BLaER1 (cell line): ENCODE measurements at regions not wholly inside any gene's neighbourhood (a gene's known extent, or its start where the extent isn't known, plus 50 kb on each side); places are given as distances from the start of the nearest gene placed in this dataset.

Experiments
- H3K27ac ChIP-seq: shearing (Covaris generic); formaldehyde crosslinking; 2 replicates; pipeline ENCODE4 v1.8.1; 2022
- H3K27me3 ChIP-seq: shearing (Covaris generic); formaldehyde crosslinking; 2 replicates; pipeline ENCODE4 v1.8.1; 2022
- H3K36me3 ChIP-seq: shearing (Covaris generic); formaldehyde crosslinking; 2 replicates; pipeline ENCODE4 v1.8.1; 2022
- H3K4me1 ChIP-seq: shearing (Covaris generic); formaldehyde crosslinking; 2 replicates; pipeline ENCODE4 v1.8.1; 2022
- H3K4me2 ChIP-seq: shearing (Covaris generic); formaldehyde crosslinking; 2 replicates; pipeline ENCODE4 v1.8.1; 2022
- H3K4me3 ChIP-seq: shearing (Covaris generic); formaldehyde crosslinking; 2 replicates; pipeline ENCODE4 v1.8.1; 2022
- H3K9ac ChIP-seq: shearing (Covaris generic); formaldehyde crosslinking; 2 replicates; pipeline ENCODE4 v1.8.1; 2022
- H3K9me3 ChIP-seq: shearing (Covaris generic); formaldehyde crosslinking; 2 replicates; pipeline ENCODE4 v1.8.1; 2022
- H4K20me1 ChIP-seq: shearing (Covaris generic); formaldehyde crosslinking; 2 replicates; pipeline ENCODE4 v1.8.1; 2022
- Cebpa-rat ChIP-seq: shearing (Covaris generic); IDR thresholded peaks from 2 replicates; pipeline ENCODE4 v1.8.1; 2022

DNA sequence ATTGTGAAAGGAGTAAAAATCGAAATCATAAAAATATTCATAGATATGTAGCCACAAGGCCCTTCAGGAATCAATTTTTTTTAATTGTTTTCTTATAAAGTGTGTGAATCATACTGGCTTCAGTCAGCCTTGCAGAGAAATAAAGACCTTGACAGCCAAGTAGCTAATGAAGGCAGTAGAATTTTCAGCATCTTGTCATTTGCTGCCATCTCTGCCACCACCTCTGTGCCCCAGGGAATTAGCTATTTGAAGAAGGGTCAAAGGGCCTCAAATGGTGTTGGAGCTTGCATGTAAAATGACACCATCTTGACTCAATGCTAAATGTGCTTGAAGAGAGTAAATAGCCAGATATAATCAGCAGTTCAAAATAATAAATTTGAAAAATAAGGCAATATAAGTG lies 359.4 kb upstream of the DCN start:
- no peak overlapping the region for H3K4me3 ChIP-seq
- H3K36me3 ChIP-seq = no peaks in the 10 kb centered on the region
- no peak for TF ChIP-seq Cebpa-rat
- H3K9ac ChIP-seq = no peak overlapping the region
- H3K4me2 ChIP-seq = no peak overlapping the region
- no peaks in the 10 kb centered on the region for H3K4me1 ChIP-seq
- H3K27me3 ChIP-seq = no peaks in the 10 kb centered on the region
- H4K20me1 ChIP-seq = no peaks in the 10 kb centered on the region
- no peak overlapping the region for H3K27ac ChIP-seq
- peaks cover 3% of the 10 kb centered on the region; the same call in 1 of the 2 replicates for H3K9me3 ChIP-seq

DNA sequence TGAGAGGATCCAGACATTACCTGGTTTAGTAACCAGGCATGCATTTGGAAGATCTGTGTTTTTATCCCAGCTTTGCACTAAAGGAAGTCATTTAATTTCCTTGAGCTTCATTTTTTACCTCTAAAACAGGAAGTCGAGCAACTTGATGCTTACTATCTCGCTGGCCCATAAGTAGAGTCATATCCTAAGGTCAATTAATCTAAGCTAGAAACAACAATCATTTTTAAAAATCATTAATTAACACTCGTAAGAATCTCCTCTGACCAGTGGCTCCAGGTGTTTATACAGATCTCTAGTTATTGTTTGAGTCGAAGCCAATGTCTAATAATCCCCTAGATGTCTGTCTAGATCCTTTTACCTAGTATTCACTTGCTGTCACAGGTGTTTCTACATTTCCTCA lies 355.8 kb upstream of the DCN start:
- Histone ChIP-seq H3K27ac (no peak overlapping the region), H3K4me1 (no peaks in the 10 kb centered on the region), H3K27me3 (no peaks in the 10 kb centered on the region), H4K20me1 (no peaks in the 10 kb centered on the region), H3K9me3 (peaks cover 8% of the 10 kb centered on the region), H3K4me3 (no peak overlapping the region), H3K9ac (no peak overlapping the region), H3K36me3 (no peaks in the 10 kb centered on the region), H3K4me2 (no peak overlapping the region)
- no peak for TF ChIP-seq Cebpa-rat

DNA sequence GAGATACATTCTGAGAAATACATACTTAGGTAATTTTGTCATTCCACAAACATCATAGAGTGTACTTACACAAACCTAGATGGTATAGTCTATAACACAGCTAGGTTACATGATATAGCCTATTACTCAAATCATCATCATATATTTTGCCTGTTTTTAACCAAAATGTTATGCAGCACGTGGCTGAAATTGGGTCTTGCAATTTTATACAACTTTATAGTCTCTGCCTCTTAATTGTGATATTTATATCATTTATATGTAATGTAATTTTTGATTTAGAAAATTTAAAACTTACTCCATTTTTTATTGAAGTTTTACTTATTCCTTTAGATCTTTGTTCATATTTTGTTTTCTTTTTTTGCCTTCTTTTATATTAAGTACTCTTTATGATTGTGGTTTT lies 350.7 kb upstream of the DCN start:
- Histone ChIP-seq H3K27me3 (no peaks in the 10 kb centered on the region), H4K20me1 (no peaks in the 10 kb centered on the region), H3K4me3 (no peak overlapping the region), H3K9ac (no peak overlapping the region), H3K4me1 (no peaks in the 10 kb centered on the region), H3K36me3 (no peaks in the 10 kb centered on the region), H3K27ac (no peak overlapping the region), H3K9me3 (peaks cover 14% of the 10 kb centered on the region), H3K4me2 (no peak overlapping the region)
- TF ChIP-seq Cebpa-rat = no peak

DNA sequence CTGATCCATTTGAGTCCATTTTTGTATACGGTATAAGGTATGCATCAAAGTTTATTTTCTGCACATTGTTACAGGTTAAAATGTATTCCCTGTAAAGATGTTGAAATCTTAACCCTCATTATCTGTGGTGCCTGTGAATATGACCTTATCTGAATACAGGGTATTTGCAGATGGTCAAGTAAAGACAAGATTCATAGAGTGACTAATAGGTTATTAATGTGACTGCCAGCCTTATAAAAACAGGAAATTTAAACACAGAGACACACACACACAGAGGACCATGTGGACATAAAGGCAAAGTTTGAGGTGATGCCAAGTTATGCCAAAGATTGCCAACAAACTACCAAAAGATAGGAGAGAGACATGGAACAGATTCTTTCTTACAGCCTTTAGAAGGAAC lies 347.2 kb upstream of the DCN start:
- H3K27ac ChIP-seq = no peak overlapping the region
- no peak overlapping the region for H3K9ac ChIP-seq
- peaks cover 14% of the 10 kb centered on the region for H3K9me3 ChIP-seq
- no peaks in the 10 kb centered on the region for H3K36me3 ChIP-seq
- TF ChIP-seq Cebpa-rat = no peak
- H3K4me1 ChIP-seq = no peaks in the 10 kb centered on the region
- H4K20me1 ChIP-seq = no peaks in the 10 kb centered on the region
- H3K4me2 ChIP-seq = no peak overlapping the region
- H3K27me3 ChIP-seq = no peaks in the 10 kb centered on the region
- H3K4me3 ChIP-seq = no peak overlapping the region

DNA sequence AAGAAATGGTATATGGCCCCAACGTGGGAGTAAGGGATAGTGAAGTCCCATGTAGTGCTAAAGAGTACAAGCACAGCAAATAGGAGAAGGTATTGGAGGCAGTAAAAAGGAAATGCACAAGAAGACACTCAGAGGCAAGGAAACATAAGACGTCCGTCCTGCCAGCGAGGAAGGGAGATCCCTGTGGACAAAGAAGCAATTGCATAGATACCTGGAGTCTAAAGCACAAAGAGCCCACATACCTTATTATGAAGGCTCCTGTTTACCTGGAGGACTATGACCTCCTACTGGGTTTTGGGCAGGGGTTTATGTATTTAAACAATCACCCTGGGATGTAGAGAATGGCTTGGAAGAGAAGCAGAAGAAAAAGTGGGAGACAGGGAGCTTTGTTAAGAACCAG lies 341.2 kb upstream of the DCN start:
- TF ChIP-seq Cebpa-rat = no peak
- no peaks in the 10 kb centered on the region for H3K9me3 ChIP-seq
- H3K4me1 ChIP-seq = no peaks in the 10 kb centered on the region
- no peaks in the 10 kb centered on the region for H3K36me3 ChIP-seq
- H3K27me3 ChIP-seq = no peaks in the 10 kb centered on the region
- no peaks in the 10 kb centered on the region for H4K20me1 ChIP-seq
- no peak overlapping the region for H3K4me3 ChIP-seq
- H3K4me2 ChIP-seq = no peak overlapping the region
- H3K27ac ChIP-seq = no peak overlapping the region
- H3K9ac ChIP-seq = no peak overlapping the region

DNA sequence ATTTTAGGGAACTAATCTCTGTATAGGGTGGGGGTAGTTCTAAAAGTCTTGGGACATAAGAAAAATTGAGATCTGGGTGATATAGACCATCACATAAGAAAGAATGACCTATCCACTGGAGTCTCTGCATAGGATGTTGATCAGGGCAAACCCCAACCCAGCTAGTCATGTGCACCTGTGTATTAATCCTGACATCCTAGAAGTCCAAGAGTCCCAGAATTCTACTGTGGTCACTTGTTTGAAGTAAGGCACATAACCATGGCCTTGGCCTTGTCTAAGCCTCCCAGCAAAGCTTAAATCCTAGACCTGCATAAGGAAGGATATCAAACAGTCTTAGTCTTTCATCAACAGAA lies 334.1 kb upstream of the DCN start:
- Histone ChIP-seq H3K4me2 (no peak overlapping the region), H3K36me3 (no peaks in the 10 kb centered on the region), H3K4me3 (no peak overlapping the region), H3K9ac (no peak overlapping the region), H3K9me3 (no peaks in the 10 kb centered on the region), H3K27ac (no peak overlapping the region), H4K20me1 (no peaks in the 10 kb centered on the region), H3K4me1 (no peaks in the 10 kb centered on the region), H3K27me3 (no peaks in the 10 kb centered on the region; the same call in 1 of the 2 replicates)
- TF ChIP-seq Cebpa-rat = no peak

DNA sequence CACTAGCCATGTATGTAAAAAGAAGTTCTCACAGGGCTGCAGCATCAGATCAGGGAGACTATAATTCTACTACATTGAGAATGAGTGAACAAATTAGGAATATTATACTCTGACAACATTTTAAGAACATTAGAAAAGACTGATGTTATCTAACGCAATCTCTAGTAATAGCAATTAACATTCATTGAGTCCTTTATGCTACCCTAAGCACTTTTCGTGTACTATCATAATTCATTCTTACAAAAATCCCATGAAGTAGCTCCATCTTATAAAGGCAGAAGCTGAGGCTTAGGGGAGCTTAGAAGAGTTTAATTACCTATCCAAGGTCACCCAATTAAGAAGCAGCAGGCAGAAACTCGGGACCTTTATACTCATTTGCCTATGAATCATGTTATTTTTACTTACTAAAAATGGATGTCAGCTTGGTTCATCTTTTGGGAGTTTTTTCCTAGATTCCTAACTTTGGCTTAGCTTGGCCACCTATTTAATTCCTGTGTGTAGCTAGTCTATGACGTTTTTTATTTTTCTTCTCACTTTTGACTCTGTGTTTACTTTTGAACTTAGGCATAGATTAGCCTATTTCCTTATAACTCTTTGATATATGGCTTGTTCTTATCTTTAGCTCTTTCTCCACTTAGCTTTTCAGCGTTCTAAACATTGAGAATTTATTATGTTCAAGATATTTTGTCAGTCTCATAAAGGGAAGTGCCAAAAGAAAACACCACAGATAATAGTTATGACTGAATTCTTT lies 333.5 kb upstream of the DCN start:
- Histone ChIP-seq H3K4me2 (no peak overlapping the region), H3K9ac (no peak overlapping the region)
- no peak for TF ChIP-seq Cebpa-rat

DNA sequence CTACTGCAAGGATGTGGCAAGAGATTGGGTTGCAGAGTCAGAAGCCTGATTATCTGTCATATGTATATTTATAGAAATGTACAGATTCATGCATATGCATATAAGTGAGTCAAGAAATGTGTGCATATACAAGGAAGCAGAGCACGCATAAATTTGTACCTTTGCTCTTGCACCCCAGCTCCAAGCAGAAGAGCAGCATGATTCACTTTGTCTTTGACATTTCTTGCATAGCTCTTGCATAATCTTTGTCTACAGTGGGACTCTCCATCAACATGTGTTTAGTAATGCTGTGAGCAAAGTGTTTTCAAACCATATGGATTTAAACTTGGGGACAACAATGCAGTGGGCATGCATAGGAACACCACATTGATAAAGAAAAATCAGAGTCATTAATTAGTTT lies 330.7 kb upstream of the DCN start:
- H3K4me1 ChIP-seq = no peaks in the 10 kb centered on the region
- H3K9me3 ChIP-seq = no peaks in the 10 kb centered on the region
- no peaks in the 10 kb centered on the region; the same call in 1 of the 2 replicates for H3K27me3 ChIP-seq
- no peaks in the 10 kb centered on the region for H4K20me1 ChIP-seq
- H3K36me3 ChIP-seq = no peaks in the 10 kb centered on the region
- H3K9ac ChIP-seq = no peak overlapping the region
- H3K4me2 ChIP-seq = no peak overlapping the region
- H3K27ac ChIP-seq = no peak overlapping the region
- no peak for TF ChIP-seq Cebpa-rat
- no peak overlapping the region for H3K4me3 ChIP-seq

More for the DNA sequence above, 333.5 kb upstream of the DCN start:
- no peaks in the 10 kb centered on the region for H3K9me3 ChIP-seq
- H3K4me3 ChIP-seq = no peak overlapping the region
- H3K27ac ChIP-seq = no peak overlapping the region
- H3K27me3 ChIP-seq = no peaks in the 10 kb centered on the region; the same call in 1 of the 2 replicates
- no peaks in the 10 kb centered on the region for H3K4me1 ChIP-seq
- no peaks in the 10 kb centered on the region for H4K20me1 ChIP-seq
- no peaks in the 10 kb centered on the region for H3K36me3 ChIP-seq

DNA sequence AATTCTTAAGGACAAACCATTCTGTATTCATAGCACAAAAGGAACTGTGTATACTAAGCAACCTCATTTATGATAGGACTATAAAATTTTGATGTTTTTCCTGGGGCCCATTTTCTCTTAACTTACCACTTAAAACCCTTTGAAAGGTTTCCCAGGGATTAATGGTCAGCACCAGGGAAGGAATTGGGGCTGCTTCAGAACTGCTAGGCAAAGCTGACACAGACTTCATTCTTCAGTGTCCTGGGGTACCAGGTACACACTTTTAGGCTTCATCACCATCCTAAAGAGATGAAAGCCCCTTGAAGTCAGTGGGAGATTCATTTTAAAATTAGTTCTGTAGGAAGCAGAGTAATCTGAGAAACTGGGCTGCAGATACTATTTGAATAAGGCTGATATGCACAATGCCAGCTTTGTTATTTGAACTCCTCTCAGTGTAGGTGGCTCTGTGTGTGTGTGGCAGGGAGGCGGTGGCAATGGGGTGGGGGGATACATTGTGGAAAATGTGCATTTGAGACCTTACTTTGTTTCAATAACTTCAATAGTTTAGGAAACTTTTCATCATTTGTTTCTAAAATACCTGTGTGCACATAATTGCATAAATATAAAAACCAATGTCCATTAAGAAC lies 329.3 kb upstream of the DCN start:
- Histone ChIP-seq H3K27me3 (no peaks in the 10 kb centered on the region; the same call in 1 of the 2 replicates), H3K4me1 (0 out of 2 replicates have a peak, but pooled peaks cover 4% of the 10 kb centered on the region)
- no peak for TF ChIP-seq Cebpa-rat

DNA sequence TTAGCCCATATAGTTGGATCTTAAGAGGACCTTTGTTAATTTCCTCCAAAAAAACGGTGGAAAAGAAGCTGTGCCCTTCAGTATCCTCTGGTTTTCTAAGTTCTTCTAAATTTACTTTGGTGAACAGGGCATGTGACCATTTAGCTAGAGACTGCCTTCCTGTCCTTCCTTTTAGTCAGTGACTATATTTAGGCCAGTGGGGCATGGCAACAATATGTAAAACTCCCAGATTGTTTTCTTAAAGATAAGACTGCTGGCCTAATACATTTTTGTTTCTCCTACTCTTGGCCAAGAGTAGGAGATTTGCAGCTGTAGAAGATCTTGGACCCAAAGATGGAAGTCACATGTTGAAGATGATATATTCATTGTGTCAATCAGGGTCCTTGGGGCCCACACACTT lies 325.1 kb upstream of the DCN start:
- no peak for TF ChIP-seq Cebpa-rat
- no peak overlapping the region for H3K27ac ChIP-seq
- no peaks in the 10 kb centered on the region for H3K27me3 ChIP-seq
- H3K4me3 ChIP-seq = no peak overlapping the region
- H3K4me2 ChIP-seq = peak overlapping the region; percentile 8; the same call in 1 of the 2 replicates
- no peaks in the 10 kb centered on the region for H4K20me1 ChIP-seq
- no peak overlapping the region for H3K9ac ChIP-seq
- no peaks in the 10 kb centered on the region for H3K9me3 ChIP-seq
- H3K4me1 ChIP-seq = 0 out of 2 replicates have a peak, but pooled peaks cover 4% of the 10 kb centered on the region
- no peaks in the 10 kb centered on the region for H3K36me3 ChIP-seq

More for the DNA sequence above, 329.3 kb upstream of the DCN start:
- no peak overlapping the region for H3K9ac ChIP-seq
- H3K36me3 ChIP-seq = no peaks in the 10 kb centered on the region
- no peaks in the 10 kb centered on the region for H4K20me1 ChIP-seq
- no peak overlapping the region for H3K27ac ChIP-seq
- H3K4me3 ChIP-seq = no peak overlapping the region
- H3K9me3 ChIP-seq = no peaks in the 10 kb centered on the region
- H3K4me2 ChIP-seq = no peak overlapping the region
